Effector memory CD8-positive, alpha-beta T cell (primary cell): ENCODE measurements at regions not wholly inside any gene's neighbourhood (a gene's known extent, or its start where the extent isn't known, plus 50 kb on each side); places are given as distances from the start of the nearest gene placed in this dataset.
"Not testable (repeated sequence)": the region's sequence is repeated elsewhere in the genome, so short reads cannot be mapped to it uniquely, and the experiment has no call there.

Experiments used
- ATAC-seq: fragments of 150-1000 bp; cut with Tn5 transposase; replicated peaks from 2 replicates; pipeline ENCODE4 v1.10.0; 2021; ENCODE audit warnings: mild to moderate bottlenecking, moderate library complexity
- DNase-seq, 3 experiments: peaks; one replicate each; pipeline ENCODE4 v3.0.0; 2021
- H3K27ac Mint-ChIP-seq, 2 donors: one replicate each; pipeline ENCODE4 v1.8.0; 2022; ENCODE audit warnings: mild to moderate bottlenecking in 2 of 2, mixed read lengths in 2 of 2, moderate library complexity in 2 of 2
- H3K27me3 Mint-ChIP-seq, 2 donors: one replicate each; pipeline ENCODE4 v1.8.0; 2022; ENCODE audit warnings: mixed read lengths in 2 of 2
- H3K36me3 Mint-ChIP-seq: one replicate; pipeline ENCODE4 v1.8.0; 2022; ENCODE audit warnings: mild to moderate bottlenecking, moderate library complexity, mixed read lengths; ENCODE audit not compliant: insufficient read depth
- H3K4me1 Mint-ChIP-seq, 2 donors: one replicate each; pipeline ENCODE4 v1.8.0; 2022; ENCODE audit warnings: low read depth in 2 of 2, mixed read lengths in 2 of 2
- H3K4me3 Mint-ChIP-seq, 2 donors: one replicate each; pipeline ENCODE4 v1.8.0; 2022; ENCODE audit warnings: mild to moderate bottlenecking in 2 of 2, mixed read lengths in 2 of 2, moderate library complexity in 2 of 2
- H3K9me3 Mint-ChIP-seq, 2 donors: one replicate each; pipeline ENCODE4 v1.8.0; 2022; ENCODE audit warnings: mixed read lengths in 2 of 2

GRCh38 chr9:73370053-73370452, 218.4 kb downstream of the ANXA1 start:
- Mint-ChIP-seq H3K27ac (no peak overlapping the region), H3K4me1 (no peaks in the 10 kb centered on the region), H3K9me3 (peaks cover 0 to 3% of the 10 kb centered on the region in 2 donors), H3K36me3 (no peaks in the 10 kb centered on the region), H3K4me3 (no peak overlapping the region), H3K27me3 (no peaks in the 10 kb centered on the region)
- ATAC-seq (no peak), DNase-seq (no peak)

GRCh38 chr9:73371801-73372200, 220.1 kb downstream of the ANXA1 start:
- H3K9me3 Mint-ChIP-seq: peaks cover 0 to 3% of the 10 kb centered on the region in 2 donors
- H3K36me3 Mint-ChIP-seq: no peaks in the 10 kb centered on the region
- DNase-seq: no peak
- no peak overlapping the region for H3K27ac Mint-ChIP-seq
- no peak for ATAC-seq
- no peaks in the 10 kb centered on the region for H3K27me3 Mint-ChIP-seq
- H3K4me1 Mint-ChIP-seq: no peaks in the 10 kb centered on the region
- H3K4me3 Mint-ChIP-seq: no peak overlapping the region

DNA sequence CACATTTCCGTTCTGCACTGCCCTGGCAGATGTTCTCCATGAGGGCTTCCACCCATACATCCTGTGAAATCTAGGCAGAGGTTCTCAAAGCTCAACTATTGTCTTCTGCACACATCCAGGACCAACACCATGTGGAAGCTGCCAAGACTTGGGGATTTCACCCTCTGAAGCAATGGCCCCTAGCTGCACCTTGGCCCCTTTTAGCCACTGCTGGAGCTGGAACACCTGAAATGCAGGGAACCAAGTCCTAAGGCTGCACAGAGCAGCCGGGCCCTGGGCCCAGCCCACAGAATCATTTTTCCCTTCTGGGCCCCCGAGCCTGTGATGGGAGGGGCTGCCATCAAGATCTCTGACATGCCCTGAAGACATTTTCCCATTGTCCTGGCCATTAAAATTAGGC, 228.7 kb downstream of the ANXA1 start:
- Mint-ChIP-seq H3K9me3 (peaks cover 0 to 10% of the 10 kb centered on the region in 2 donors), H3K4me1 (no peaks in the 10 kb centered on the region), H3K27ac (no peak overlapping the region), H3K36me3 (peaks cover 3% of the 10 kb centered on the region), H3K4me3 (no peak overlapping the region), H3K27me3 (no peaks in the 10 kb centered on the region)
- ATAC-seq: no peak
- DNase-seq: no peak

- no peaks in the 10 kb centered on the region for H3K27me3 Mint-ChIP-seq
- no peak for ATAC-seq
- peaks cover 0 to 2% of the 10 kb centered on the region in 2 donors for H3K9me3 Mint-ChIP-seq
- no peaks in the 10 kb centered on the region for H3K4me1 Mint-ChIP-seq
- no peaks in the 10 kb centered on the region for H3K36me3 Mint-ChIP-seq
- no peak overlapping the region for H3K4me3 Mint-ChIP-seq
- DNase-seq: no peak
- H3K27ac Mint-ChIP-seq: no peak overlapping the region
These were observed 250.7 kb downstream of the ANXA1 start for GRCh38 chr9:73402081-73403028.

DNA sequence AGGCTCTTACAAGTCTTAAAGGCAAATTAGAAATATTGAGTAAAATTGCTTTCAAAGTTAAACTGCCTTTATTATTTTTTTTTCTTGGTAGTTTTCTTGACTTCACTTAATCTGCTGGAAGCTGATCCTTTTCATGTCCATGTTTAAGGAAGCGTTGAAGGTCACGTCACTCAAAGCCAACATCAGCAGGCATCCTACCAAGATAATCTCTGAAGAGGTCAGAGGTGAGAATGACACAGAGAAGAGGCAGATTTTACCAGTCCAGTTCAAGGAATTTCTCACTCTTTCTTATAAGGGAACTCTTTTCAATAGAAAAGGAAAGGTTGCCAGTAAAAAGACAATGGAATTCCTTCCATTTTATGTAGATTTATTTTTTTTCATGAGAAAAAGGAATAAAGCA, 259.8 kb downstream of the ANXA1 start:
- ATAC-seq: no peak
- H3K9me3 Mint-ChIP-seq: peaks cover 0 to 4% of the 10 kb centered on the region in 2 donors
- no peaks in the 10 kb centered on the region for H3K36me3 Mint-ChIP-seq
- no peaks in the 10 kb centered on the region for H3K4me1 Mint-ChIP-seq
- no peak for DNase-seq
- H3K27me3 Mint-ChIP-seq: no peaks in the 10 kb centered on the region
- no peak overlapping the region for H3K27ac Mint-ChIP-seq
- no peak overlapping the region for H3K4me3 Mint-ChIP-seq

GRCh38 chr9:73412874-73413273, 261.2 kb downstream of the ANXA1 start:
- peaks cover 0 to 7% of the 10 kb centered on the region in 2 donors for H3K9me3 Mint-ChIP-seq
- H3K4me3 Mint-ChIP-seq: no peak overlapping the region
- H3K27me3 Mint-ChIP-seq: no peaks in the 10 kb centered on the region

GRCh38 chr9:73423891-73424290, 272.2 kb downstream of the ANXA1 start:
- Mint-ChIP-seq H3K36me3 (no peaks in the 10 kb centered on the region), H3K27ac (no peak overlapping the region), H3K4me3 (no peak overlapping the region), H3K9me3 (peaks cover 0 to 7% of the 10 kb centered on the region in 2 donors), H3K4me1 (no peaks in the 10 kb centered on the region), H3K27me3 (no peaks in the 10 kb centered on the region)
- DNase-seq (no peak), ATAC-seq (no peak)

More at GRCh38 chr9:73412874-73413273, 261.2 kb downstream of the ANXA1 start:
- H3K4me1 Mint-ChIP-seq: no peaks in the 10 kb centered on the region
- no peaks in the 10 kb centered on the region for H3K36me3 Mint-ChIP-seq
- DNase-seq (no peak), ATAC-seq (no peak)
- H3K27ac Mint-ChIP-seq: no peak overlapping the region

DNA sequence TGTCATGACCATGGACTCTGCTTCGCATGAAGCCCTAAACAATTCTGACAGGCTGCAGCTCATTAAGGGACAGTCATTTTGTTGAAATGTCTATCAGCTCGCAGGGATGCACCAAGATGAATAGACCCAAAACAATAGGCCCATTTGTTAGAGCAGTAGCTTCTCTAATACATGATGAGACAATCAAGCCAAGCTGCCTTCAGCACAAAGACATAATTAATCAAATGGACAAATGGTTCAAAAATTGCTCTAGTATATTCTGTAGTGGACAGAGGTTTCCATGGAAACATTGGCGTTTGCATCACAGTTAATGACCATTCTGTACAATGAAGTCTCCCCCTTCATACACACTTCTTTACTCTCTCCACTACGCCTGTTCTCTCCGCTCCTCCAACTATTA, 274.6 kb downstream of the ANXA1 start:
- H3K36me3 Mint-ChIP-seq: no peaks in the 10 kb centered on the region
- H3K4me3 Mint-ChIP-seq: no peak overlapping the region
- ATAC-seq: no peak

GRCh38 chr9:73434826-73435225, 283.2 kb downstream of the ANXA1 start:
- H3K9me3 Mint-ChIP-seq: peaks cover 2 to 4% of the 10 kb centered on the region in 2 donors
- H3K4me3 Mint-ChIP-seq: no peak overlapping the region
- no peak for ATAC-seq
- H3K27me3 Mint-ChIP-seq: no peaks in the 10 kb centered on the region
- no peak for DNase-seq
- no peaks in the 10 kb centered on the region for H3K36me3 Mint-ChIP-seq
- H3K4me1 Mint-ChIP-seq: no peaks in the 10 kb centered on the region
- H3K27ac Mint-ChIP-seq: no peak overlapping the region

More for the DNA sequence above, 274.6 kb downstream of the ANXA1 start:
- no peak for DNase-seq
- no peaks in the 10 kb centered on the region for H3K4me1 Mint-ChIP-seq
- H3K27ac Mint-ChIP-seq: no peak overlapping the region
- no peaks in the 10 kb centered on the region for H3K27me3 Mint-ChIP-seq
- peaks cover 5 to 7% of the 10 kb centered on the region in 2 donors for H3K9me3 Mint-ChIP-seq

- no peak for ATAC-seq
- Mint-ChIP-seq H3K9me3 (peaks cover 0 to 4% of the 10 kb centered on the region in 2 donors), H3K4me1 (no peaks in the 10 kb centered on the region), H3K4me3 (no peak overlapping the region), H3K27ac (no peak overlapping the region), H3K36me3 (no peaks in the 10 kb centered on the region), H3K27me3 (no peaks in the 10 kb centered on the region)
- no peak for DNase-seq
These were observed 286.1 kb downstream of the ANXA1 start for GRCh38 chr9:73437758-73438157.

DNA sequence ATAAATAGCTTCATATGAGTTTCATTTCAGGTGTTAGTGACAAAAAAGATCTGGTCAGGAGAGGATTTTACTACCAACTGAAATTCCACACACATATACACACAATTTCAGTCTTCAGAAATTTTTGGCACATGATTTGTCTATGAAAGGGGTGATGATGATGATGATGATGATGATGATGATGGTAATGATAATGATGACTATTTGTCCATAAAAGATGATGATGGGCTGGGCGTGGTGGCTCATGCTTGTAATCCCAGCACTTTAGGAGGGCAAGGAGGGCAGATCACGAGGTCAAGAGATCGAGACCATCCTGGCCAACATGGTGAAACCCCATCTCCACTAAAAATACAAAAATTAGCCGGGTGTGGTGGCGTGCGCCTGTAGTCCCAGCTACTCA, 288.2 kb downstream of the ANXA1 start:
- H3K4me3 Mint-ChIP-seq, H3K4me1 Mint-ChIP-seq, H3K27me3 Mint-ChIP-seq, ATAC-seq, DNase-seq, H3K27ac Mint-ChIP-seq, H3K9me3 Mint-ChIP-seq, H3K36me3 Mint-ChIP-seq: not testable (repeated sequence)

DNA sequence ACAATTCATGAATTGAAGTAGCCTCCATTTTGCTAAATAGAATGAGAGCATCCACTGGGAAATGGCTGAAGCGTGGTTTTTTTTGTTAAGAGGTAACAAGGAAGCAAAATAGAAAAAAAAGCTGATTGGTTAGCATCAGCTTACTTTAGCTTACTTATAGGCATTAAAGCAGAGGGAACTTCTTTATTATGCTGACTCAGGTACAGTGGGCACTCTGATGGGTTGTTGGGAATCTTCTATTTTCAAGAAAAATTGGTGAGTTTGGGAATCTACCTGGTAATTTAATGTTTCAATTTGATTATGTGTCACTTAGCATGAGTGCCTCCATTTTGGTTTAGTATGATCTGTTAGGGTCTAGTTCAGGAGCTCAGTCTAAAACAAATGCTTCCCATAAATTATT, 289.6 kb downstream of the ANXA1 start:
- ATAC-seq (no peak), DNase-seq (no peak)
- H3K9me3 Mint-ChIP-seq: peaks cover 0 to 9% of the 10 kb centered on the region in 2 donors
- no peaks in the 10 kb centered on the region for H3K36me3 Mint-ChIP-seq
- H3K27ac Mint-ChIP-seq: no peak overlapping the region
- H3K4me3 Mint-ChIP-seq: no peak overlapping the region
- H3K27me3 Mint-ChIP-seq: no peaks in the 10 kb centered on the region
- H3K4me1 Mint-ChIP-seq: no peaks in the 10 kb centered on the region

GRCh38 chr9:73441890-73442818, 290.5 kb downstream of the ANXA1 start:
- Mint-ChIP-seq H3K4me1 (no peaks in the 10 kb centered on the region), H3K27ac (no peak overlapping the region), H3K4me3 (no peak overlapping the region), H3K9me3 (peaks cover 0 to 9% of the 10 kb centered on the region in 2 donors), H3K36me3 (no peaks in the 10 kb centered on the region), H3K27me3 (no peaks in the 10 kb centered on the region)
- ATAC-seq: no peak
- no peak for DNase-seq
